HT1080 (cell line): ENCODE measurements at regions not wholly inside any gene's neighbourhood (a gene's known extent, or its start where the extent isn't known, plus 50 kb on each side); places are given as distances from the start of the nearest gene placed in this dataset.
A peak's percentile ranks its signal among the peaks of the same experiment; 100 is the strongest.
"Not testable (repeated sequence)": the region's sequence is repeated elsewhere in the genome, so short reads cannot be mapped to it uniquely, and the experiment has no call there.

Experiments used
- DNase-seq: peaks from one replicate; pipeline ENCODE4 v3.0.0-alpha.2; 2015; ENCODE audit warnings: low read depth

- DNase-seq: no peak
Measured at GRCh38 chr1:221514806-221515205, 227.1 kb downstream of the DUSP10 start.

GRCh38 chr1:221515496-221515895, 226.4 kb downstream of the DUSP10 start:
- no peak for DNase-seq

- DNase-seq: no peak
Measured at GRCh38 chr1:221517961-221518360, 223.9 kb downstream of the DUSP10 start.

GRCh38 chr1:221520250-221520649, 221.6 kb downstream of the DUSP10 start:
- no peak for DNase-seq

DNA sequence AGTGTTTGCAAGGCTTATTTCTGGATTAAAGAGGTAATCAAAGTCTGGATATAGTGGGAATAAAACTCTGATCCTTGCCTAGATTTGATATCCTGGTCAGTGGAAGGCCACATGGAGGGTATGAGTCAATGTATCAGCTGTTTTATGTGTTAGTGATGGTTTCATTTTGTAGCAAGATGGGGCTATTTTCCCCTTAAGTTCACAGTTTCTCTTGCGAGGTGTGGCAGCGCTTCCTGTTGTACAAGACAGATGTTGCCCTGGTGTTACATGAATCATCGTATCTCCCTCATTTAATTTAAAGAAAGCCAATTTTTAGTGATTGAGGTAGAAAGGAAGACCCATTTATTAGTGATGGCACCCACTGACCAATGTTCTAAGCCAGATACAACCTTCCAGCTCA, 220.2 kb downstream of the DUSP10 start:
- peak; percentile 11 for DNase-seq

- no peak for DNase-seq
Measured at GRCh38 chr1:221522529-221522940, 219.4 kb downstream of the DUSP10 start.

DNA sequence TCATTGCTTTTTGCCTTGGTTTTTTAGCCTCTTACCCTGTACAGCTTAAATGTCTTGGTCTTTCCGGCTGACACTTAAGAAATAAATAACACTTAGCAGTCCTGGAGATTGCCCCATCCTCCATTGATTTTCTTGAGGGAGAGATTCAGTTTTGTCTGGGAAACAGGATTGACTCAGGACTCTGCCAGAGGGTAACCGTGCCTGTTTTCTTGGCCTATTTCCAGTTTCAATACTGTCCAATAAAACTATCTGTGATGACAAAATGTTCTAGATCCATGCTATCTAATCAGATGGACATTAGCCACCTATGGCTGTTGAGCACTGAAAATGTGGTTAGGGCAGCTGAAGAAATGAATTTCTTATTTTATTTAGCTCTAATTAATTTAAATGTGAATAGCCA, 216.1 kb downstream of the DUSP10 start:
- DNase-seq: no peak

DNA sequence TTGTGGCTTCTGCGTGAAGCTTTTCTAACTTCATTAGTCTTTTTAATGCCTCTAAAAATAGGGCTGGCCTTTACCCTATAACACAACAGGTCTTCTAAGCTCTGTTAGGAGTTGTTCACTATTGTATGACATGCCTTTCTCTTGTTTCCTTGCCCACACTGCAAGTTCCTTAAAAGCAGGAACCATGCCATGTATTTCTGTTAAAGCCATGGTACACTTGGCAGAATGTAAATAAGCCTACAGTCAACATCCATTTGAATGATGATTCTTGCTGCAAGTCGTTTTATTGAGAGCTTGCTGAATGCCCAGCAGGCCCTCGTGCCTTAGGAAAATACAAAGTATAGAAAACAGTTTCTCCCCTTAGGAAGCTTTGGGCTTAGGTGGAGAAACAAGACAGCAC, 214.6 kb downstream of the DUSP10 start:
- DNase-seq: no peak

- DNase-seq: no peak
Measured at GRCh38 chr1:221527886-221528624, 213.8 kb downstream of the DUSP10 start.

- not testable (repeated sequence) for DNase-seq
Measured at GRCh38 chr1:221530159-221530558, 211.7 kb downstream of the DUSP10 start.

DNA sequence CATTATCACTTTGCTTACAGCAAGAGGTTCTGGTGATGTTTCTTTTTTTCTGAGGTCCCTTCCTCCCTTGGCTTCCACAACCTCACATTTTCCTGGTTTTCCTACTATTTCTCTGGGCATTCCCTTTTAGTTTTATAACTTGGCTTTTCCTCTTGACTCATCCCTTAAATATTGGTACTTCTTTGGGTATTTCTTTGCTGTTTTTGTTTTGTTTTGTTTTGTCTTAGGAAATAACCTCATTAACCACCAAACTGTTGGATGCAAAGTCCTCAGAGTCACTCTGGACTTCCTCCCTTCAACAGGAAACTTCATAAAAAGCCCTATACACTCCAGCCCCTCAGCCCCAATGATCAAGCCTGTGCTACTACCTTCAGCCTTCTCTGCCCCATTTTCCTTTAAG, 211.1 kb downstream of the DUSP10 start:
- DNase-seq: peak; percentile 10

- peak; percentile 30 for DNase-seq
Measured at GRCh38 chr1:221532071-221532773, 209.7 kb downstream of the DUSP10 start.

- no peak for DNase-seq
Measured at GRCh38 chr1:221541296-221541695, 200.6 kb downstream of the DUSP10 start.

DNA sequence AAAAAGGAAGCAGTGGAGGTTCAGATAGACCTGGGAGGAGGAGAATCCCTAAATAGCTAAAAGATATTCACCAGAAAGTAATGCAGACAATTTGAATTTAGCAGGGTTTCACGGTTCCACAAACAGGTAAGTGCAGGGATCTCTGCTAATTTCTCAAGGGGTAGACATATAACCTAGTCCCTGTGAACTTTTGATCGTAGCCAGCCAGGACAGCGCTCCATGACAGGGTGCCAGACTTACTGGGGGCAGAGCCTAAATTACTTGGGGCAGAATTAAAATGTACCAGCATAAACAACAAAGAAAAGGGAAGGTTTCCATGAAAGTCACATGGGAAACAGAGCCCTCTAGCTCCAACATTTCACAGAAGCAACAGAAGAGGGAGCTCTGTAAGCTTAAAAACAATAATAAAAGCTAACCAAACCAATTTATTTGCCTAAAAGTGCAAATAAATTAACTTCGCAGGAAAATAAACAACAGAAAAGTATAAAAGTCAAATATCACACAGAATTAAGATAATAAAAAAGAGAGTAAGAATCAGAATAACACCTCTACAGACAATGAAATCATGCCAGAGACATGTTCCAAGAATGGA, 198.3 kb downstream of the DUSP10 start:
- peak; percentile 10 for DNase-seq

DNA sequence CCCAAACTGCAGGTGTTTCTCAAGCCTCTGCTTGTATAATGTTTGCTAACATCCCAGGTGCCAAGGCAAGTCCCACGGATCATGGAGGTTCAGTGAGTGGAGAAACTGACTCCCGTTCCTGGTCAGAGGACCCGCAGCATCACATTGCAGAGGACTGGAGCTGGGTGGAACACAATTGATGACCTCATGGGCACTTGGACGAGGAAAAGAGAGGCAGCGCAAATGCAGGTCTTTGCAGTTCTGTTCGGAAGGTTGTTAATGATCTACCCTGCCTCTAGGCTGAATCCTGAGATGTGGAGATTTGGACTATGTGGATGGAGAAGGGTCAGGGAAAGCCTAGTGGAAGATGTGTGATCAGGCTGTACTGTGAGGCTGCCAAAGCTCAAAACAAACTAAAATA, 192.9 kb downstream of the DUSP10 start:
- DNase-seq: no peak

- DNase-seq: no peak
Measured at GRCh38 chr1:221549815-221550214, 192.1 kb downstream of the DUSP10 start.

DNA sequence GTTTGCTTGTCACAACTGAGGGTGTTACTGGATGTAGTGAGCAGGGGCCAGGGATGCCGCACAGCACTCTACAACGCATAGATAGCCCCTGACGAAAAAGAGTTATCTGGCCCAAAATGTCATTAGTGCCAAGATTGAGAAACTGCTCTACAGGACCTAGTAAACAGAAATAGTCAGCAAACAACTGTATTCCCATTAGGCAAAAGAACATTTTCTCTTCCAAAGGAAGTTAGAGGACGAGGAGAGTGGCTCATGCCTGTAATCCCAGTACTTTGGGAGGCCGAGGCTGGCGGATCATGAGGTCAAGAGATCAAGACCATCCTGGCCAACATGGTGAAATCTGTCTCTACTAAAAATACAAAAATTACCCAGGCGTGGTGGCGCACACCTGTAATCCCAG, 189.1 kb downstream of the DUSP10 start:
- not testable (repeated sequence) for DNase-seq

DNA sequence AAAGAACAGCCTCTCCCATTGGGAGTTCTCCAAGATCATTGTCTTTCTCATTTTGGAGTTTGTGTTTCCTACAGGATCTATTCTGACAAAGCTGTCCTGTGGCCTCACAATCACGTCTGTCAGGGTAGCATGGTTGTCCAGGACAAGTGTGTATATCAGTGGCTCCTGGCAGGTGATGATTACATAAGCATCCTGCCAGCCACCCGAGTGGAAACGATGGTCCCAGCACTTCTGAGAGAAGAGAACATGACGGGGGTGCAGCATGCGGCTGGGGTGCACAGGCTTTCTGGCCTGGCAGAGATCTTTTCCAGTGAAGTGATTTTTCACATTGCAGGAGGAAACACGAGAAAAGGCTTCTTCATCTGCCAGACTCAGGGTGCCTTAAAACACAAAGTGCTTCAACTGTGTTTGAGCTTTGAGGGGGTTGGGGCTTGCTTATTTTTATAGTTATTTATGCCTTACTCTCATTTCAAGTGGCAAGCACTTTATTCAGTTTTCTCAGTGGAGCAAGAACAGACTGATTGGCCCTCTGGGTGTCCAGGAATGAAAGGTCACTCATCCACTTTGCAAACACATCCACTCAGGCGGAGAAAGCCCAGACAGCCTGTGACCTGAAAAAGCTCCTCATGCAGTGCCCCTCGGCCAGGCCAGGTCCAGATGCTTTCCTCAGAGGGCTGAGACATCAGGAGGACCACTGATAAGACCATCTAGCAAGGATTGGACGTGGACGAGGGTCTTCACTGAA, 186.0 kb downstream of the DUSP10 start:
- DNase-seq: no peak

- DNase-seq: no peak
Measured at GRCh38 chr1:221556435-221556834, 185.5 kb downstream of the DUSP10 start.

DNA sequence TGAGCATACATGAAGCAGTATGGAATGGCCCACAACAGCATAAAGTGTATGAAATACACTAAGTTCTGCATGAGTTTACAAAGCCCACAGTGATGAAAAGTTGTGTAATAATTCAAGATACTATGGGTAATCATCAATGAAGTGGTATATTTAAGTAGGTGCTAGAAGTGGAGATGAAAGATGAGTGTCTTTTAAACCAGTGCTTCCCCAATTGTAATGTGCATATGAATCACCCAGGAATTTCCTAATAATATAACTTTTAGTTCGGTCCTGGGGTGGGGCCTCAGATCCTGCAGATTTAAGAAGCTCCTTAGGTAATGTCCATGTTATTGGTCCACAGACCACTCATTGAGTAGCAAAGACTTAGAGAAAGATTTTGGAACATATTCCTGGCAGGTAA, 184.9 kb downstream of the DUSP10 start:
- no peak for DNase-seq

DNA sequence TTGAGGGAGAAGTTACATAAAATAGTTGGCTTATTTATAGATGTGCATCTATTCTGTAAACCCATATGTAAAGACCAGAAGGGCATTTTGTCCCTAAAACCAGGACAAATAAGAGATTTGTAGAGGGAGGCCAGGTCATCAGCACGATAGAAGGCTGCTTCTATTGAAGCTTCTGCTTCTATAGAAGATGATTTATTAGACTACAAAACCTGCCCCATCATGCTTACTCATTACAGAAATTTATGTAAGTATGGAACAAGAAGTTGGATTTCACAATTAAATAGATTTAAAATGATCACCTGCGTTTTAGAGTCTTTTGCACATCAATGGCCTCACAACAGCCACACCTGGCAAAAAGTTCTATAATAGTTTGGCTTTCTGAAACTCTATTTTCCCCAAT, 183.5 kb downstream of the DUSP10 start:
- DNase-seq: no peak

DNA sequence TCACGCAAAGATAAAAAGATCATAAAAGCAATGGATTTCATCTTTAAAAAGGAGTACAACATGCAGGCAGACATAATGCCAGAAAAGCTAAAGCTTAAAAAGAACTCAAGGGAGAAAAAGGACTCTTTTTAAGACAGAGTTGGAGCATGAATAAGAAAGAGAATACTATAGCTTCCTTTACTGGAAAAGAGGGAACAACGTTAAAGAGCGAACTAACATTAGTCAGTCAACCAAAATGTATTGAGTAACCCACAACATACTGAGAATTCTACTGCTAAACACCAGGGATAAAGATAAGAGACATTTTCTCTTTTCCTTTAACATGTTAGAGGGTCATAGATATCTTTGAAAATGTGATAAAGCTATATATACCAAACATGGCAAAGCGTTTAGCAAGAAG, 182.0 kb downstream of the DUSP10 start:
- DNase-seq: no peak
